Smooth muscle cell of the brain vasculature (primary cell): ENCODE measurements at regions not wholly inside any gene's neighbourhood (a gene's known extent, or its start where the extent isn't known, plus 50 kb on each side); places are given as distances from the start of the nearest gene placed in this dataset.
A peak's percentile ranks its signal among the peaks of the same experiment; 100 is the strongest.
"Not testable (repeated sequence)": the region's sequence is repeated elsewhere in the genome, so short reads cannot be mapped to it uniquely, and the experiment has no call there.

Source experiments
- DNase-seq: peaks from one replicate; pipeline ENCODE4 v3.0.0-alpha.2; 2012; ENCODE audit warnings: low read depth, low spot score

- DNase-seq: peak; percentile 20
These were observed 59.6 kb upstream of the MAN2A1 start for GRCh38 chr5:109630093-109630492.

- no peak for DNase-seq
These were observed 61.1 kb upstream of the MAN2A1 start for GRCh38 chr5:109628591-109628990.

GRCh38 chr5:109621266-109621665 lies 68.5 kb upstream of the MAN2A1 start:
- not testable (repeated sequence) for DNase-seq

- DNase-seq: no peak
These were observed 69.1 kb upstream of the MAN2A1 start for GRCh38 chr5:109620651-109621050.

GRCh38 chr5:109619606-109620005 lies 70.1 kb upstream of the MAN2A1 start:
- no peak for DNase-seq

GRCh38 chr5:109619021-109619460 lies 70.7 kb upstream of the MAN2A1 start:
- no peak for DNase-seq

GRCh38 chr5:109614981-109615380 lies 74.7 kb upstream of the MAN2A1 start:
- no peak for DNase-seq

GRCh38 chr5:109614301-109614700 lies 75.4 kb upstream of the MAN2A1 start:
- DNase-seq: no peak

- no peak for DNase-seq
These were observed 77.3 kb upstream of the MAN2A1 start for GRCh38 chr5:109612278-109612905.

GRCh38 chr5:109611505-109611904 lies 78.2 kb upstream of the MAN2A1 start:
- no peak for DNase-seq

- no peak for DNase-seq
These were observed 78.7 kb upstream of the MAN2A1 start for GRCh38 chr5:109611061-109611460.

GRCh38 chr5:109610581-109610980 lies 79.1 kb upstream of the MAN2A1 start:
- DNase-seq: no peak

- DNase-seq: no peak
These were observed 84.5 kb upstream of the MAN2A1 start for GRCh38 chr5:109605207-109605730.

GRCh38 chr5:109604758-109605157 lies 85.0 kb upstream of the MAN2A1 start:
- no peak for DNase-seq

GRCh38 chr5:109601736-109602135 lies 88.0 kb upstream of the MAN2A1 start:
- no peak for DNase-seq

- no peak for DNase-seq
These were observed 91.8 kb upstream of the MAN2A1 start for GRCh38 chr5:109597893-109598292.

- DNase-seq: no peak
These were observed 95.5 kb upstream of the MAN2A1 start for GRCh38 chr5:109594217-109594616.

GRCh38 chr5:109590799-109591198 lies 98.9 kb upstream of the MAN2A1 start:
- DNase-seq: no peak

GRCh38 chr5:109589986-109590385 lies 99.7 kb upstream of the MAN2A1 start:
- no peak for DNase-seq

- DNase-seq: no peak
These were observed 100.5 kb upstream of the MAN2A1 start for GRCh38 chr5:109589239-109589638.

- no peak for DNase-seq
These were observed 101.3 kb upstream of the MAN2A1 start for GRCh38 chr5:109588281-109589035.

GRCh38 chr5:109584986-109585599 lies 104.6 kb upstream of the MAN2A1 start:
- no peak for DNase-seq

GRCh38 chr5:109580225-109580624 lies 109.5 kb upstream of the MAN2A1 start:
- DNase-seq: no peak
